HG03439 (cell line): ENCODE measurements at regions not wholly inside any gene's neighbourhood (a gene's known extent, or its start where the extent isn't known, plus 50 kb on each side); places are given as distances from the start of the nearest gene placed in this dataset.

ENCODE experiments used
- ATAC-seq: cut with Tn5 transposase; IDR thresholded peaks from one replicate; pipeline ENCODE4 v1.9.1; 2021; ENCODE audit warnings: mild to moderate bottlenecking, moderate library complexity; ENCODE audit not compliant: unreplicated experiment

DNA sequence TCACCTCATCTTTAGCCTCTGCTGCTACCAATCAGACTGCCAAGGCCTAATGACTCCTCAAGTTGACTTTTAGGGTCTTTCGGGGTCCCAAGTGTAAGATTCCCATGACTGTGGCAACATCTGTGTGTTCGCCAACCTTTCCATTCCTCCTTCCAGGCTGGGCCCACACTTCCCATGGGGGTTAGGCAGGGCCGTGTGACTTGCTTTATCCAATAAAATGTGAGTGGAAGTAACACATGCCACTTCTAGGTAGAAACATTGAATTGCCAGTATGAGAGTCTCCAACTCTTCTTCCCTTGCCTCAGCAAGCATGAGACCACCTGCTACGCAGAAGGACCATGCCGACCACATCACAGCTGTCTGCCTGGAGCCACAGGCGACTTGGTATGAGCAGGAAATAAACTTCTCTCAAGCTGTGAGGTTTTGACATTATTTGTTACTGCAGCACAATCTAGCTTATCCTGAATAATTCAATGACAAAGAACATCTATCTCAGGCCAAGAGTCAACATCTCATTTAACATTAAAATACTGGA is 190.4 kb upstream of the IER5L start:
- no peak for ATAC-seq

DNA sequence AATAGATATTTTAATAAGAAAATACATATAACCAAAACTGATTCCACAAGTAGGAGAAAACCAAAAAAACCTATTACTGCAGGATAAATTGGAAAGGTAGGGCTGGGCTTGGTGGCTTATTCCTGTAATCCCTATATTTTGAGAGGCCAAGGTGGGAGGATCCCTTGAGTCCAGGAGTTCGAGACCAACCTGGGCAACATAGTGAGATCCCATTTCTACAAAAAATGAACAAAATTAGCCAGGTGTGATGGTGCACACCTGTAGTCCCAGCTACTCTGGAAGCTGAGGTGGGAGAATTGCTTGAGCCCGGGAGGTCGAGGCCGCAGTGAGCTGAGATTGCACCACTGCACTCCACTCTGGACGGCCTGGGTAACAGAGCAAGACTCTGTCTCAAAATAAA is 189.2 kb upstream of the IER5L start:
- ATAC-seq: no peak

DNA sequence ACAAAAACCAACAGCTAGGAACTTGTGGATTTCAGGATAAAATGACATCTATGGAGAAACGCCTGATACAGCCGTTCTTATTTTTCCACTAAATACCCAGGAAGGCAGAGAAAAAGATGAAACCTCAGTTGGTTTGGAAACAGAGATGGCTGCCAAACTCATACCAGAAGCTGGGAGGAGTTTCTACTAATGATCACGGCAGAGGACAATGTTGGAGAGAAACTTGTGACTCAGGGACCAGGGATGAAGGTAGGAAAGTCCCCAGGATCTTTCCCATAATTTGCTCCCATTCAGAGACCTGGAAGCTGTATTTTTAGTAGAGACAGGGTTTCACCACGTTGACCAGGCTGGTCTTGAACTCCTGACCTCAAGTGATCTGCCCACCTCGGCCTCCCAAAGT is 187.1 kb upstream of the IER5L start:
- ATAC-seq: no peak

DNA sequence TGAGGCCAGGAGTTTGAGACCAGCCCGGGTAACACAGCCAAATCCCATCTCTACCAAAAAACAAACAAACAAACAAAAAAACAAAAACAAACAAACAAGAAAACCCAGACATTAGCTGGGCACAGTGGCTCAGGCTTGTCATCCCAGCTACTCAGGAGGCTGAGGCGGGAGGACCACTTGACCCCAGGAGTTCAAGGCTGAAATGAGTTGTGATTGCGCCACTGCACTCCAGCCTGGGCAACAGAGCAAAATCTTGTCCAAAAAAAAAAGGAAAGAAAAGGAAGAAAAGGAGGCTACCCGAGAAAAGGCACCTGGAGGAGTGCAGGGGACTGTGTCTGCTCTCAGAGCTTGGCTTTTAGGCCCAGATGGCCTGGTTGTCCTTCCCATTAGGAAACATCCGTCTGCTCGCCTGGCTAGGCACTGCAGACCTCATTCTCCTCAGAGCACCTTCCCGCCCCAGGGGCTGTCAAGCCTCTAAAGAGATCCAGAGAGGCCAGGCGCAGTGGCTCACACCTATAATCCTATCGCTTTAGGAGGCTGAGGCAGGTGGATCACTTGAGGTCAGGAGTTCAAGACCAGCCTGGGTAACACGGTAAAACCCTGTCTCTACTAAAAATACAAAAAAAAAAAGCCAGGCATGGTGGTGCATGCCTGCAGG is 185.3 kb upstream of the IER5L start:
- no peak for ATAC-seq

DNA sequence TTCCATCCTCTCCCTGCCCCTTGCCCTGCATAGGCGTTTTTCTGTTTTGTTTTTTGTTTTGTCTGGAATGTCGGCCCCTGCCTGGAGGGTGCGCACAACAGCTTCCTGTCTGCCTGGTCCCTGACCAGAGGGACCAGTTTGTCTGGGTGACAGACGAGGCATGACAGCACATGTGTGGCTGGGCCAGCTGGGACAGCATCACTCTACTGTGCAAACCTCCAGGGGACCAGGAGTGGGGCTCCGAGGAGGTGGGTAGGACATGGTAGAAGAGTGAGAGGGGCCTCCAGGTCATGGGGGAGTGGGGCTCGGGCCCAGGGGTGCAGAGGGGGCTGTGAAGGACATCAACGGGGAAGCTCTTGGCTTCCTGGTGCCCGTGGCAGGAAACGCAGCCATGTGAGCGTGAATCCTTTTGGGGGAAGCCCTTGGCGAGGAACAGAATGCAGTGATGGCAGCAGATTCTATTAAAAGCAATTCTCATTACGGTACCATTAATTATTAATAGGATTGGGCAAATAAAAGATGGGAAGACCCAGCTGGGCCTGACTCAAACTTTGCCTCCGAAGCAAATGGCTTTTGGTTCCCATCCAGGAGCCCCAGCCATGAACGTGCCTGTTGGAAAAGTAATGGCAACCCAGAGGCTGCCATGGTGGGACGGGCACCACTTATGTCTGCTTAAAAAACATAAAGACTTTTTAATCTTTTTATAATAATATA is 184.4 kb upstream of the IER5L start:
- ATAC-seq: no peak

DNA sequence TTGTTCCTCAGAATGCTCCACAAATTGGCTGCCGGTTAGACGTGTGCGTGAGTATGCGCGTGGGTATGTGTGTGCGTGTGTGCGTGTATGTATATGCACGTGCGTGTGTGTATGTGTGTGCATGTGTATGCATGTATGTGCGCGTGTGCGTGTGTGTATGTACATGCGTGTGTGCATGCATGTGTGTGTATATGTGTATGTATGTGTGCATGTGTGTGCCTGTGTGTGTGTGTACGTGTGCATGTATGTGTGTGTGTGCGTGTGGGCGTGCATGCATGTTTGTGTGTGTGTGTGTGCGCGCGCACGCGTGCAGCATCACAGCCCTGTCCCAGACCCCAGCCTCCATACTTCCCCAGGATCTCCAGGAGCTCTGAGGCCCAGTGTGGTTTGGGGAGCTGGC is 183.1 kb upstream of the IER5L start:
- ATAC-seq: no peak

DNA sequence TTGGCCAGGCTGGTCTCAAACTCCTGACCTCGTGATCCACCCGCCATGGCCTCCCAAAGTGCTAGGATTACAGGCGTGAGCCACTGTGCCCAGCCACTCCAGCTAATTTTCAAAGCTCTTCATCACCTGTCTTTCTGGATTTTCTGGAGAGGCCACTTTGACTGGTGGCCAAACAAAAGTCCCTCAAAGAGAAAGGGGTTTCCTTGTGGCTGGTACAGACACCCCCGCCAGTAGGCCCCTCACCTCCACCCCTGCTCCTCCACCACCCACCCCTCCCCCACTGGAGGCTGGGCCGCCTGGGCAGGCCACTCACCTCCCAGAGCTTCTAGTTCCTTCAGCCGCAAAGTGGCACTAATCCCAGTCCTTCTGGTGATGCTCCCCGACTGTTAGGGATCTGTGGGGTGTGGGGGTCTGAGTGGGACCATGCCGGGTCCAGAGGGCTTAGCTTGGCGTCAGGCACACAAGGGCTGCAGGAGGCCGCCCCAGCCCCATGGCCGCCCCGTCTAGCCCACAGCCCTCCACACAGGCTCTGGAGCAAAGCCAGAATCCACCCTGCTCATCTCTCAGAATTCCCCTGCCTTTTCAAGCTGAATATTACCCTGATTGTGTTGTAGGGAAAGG is 182.0 kb upstream of the IER5L start:
- ATAC-seq: no peak

DNA sequence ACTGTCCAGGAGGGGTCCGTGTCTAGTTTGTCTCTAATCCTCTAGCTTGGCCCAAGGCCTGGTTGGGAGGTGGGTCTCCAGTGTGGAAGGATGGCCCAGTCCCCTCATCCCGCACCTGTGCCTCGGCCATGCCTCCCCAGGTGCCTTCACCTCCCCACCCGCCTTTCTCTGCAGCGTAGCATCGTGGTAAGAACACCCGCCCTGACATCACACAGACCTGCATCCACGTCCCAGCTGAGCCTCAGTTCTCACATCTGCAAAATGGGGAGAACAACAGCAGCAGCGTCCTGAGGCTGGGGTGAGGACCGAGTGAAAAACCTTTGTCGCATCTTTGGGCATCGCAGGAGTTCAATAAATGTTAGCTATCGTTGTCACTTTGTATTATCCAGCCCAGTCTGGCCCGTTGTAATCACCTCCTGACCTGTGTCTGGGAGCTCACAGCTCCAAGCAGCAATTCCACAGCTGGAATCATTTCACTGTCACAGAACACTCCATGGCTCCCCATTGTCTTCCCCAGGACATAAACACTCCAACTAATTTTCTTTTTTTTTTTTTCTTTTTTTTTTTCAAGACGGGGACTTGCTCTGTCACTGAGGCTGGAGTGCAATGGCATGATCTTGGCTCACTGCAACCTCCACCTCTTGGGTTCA is 181.2 kb upstream of the IER5L start:
- no peak for ATAC-seq

DNA sequence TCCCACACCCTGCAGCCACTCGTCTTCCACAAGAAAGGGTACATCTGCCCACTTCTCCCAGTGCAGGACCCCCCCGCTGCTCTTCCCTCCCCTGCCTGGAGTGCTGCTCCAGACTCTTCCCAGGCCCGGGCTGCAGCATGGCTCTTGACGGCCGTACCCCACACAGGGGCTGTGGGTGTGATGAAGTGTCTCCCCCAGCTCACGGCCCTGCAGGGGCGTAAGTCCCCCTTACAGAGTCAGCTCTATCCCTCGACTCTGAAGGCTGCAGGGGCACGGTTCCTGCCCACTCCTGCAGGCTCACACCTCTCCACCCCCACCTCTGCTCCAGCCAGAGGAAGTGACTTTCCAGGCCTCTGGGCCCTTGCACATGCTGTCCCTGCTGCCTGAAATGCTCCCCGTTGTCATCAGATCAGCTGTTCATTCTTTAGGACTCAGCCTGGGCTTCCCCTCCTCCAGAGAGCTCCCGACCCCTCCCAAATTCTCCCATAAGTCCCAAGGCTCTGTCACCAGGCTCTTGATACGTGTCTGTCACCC is 180.6 kb upstream of the IER5L start:
- ATAC-seq: no peak

DNA sequence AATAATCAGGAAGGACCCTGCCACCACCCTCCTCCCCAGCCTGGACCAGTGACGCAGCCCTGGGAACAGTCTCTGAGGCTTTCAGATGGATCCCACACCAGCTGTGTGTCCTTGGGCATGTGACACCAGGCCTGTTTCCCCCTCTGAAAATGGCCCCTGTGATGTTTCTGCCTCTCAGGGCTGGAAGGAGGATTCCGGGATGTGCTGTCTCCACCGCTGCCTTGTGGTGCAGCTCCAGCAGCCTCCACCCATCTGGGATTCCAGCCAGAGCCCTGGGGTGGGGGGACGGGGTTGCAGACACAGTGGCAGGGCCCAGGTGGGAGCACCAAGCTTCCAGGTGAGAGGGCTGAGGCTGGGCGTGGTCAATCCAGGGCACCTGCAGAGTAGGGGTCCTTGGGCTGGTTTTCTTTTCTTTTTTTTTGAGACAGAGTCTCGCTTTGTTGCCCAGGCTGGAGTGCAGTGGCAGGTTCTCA is 179.7 kb upstream of the IER5L start:
- no peak for ATAC-seq

DNA sequence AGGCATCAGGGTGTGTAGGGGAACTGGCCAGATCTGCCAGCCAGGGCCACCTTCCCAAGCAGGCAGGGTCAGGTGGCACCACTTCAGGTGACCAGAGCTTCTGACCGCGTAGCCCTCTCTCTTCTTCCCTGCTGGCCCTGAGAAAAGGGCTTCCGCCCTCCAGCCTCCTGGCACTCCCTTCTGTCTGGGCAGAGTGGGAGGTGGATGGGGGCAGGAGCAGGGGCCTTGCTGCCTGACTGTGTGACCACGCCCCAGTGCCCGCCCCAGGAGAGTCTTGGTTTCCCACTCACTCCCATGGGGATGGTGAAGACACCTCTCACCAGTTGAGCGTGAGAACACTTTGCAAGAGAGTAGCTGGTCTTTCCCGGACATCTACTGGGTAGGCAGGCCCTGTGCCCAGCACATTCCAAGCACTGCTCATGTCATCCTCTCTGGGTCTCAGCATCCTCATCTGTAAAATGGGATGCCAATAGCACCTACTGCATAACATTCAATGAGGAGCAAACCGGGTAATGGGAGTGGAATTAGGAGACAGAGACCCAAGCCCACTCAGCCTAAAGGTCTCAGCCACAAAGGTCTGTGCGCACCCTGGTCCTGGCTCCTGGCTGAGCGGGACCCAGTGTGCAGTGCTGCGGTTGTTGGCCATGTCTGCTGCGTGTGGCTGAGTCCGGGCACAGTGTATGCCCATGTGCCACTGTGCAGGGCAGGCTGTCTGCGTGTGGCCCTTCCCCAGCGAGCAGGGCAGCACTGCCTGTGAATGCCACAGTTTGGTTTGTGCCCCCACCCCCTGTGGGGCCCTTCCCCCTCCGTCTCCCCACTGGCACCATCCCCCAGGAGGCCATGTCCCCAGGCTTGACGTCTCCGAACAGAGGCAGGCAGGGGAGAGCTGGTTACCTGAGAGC is 179.1 kb upstream of the IER5L start:
- no peak for ATAC-seq

DNA sequence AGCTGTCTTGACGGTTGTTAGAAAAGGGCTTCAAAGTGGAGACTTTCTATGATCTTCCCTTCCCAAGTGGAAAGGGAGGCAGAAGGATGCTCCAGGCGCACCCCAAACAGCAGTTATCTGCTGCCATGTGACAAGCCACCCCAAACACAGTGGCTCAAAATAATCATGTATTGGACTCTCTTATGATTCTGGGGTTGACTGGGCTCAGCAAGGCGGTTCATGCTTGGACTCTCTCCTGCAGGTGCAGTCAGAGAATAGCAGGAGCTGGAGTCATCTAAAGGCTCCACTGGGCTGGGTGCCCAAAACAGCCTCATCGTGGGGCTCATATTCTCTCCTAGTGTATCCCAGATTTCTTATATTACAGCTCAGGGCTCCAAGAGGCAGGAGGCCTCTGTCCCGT is 177.6 kb upstream of the IER5L start:
- ATAC-seq: no peak

DNA sequence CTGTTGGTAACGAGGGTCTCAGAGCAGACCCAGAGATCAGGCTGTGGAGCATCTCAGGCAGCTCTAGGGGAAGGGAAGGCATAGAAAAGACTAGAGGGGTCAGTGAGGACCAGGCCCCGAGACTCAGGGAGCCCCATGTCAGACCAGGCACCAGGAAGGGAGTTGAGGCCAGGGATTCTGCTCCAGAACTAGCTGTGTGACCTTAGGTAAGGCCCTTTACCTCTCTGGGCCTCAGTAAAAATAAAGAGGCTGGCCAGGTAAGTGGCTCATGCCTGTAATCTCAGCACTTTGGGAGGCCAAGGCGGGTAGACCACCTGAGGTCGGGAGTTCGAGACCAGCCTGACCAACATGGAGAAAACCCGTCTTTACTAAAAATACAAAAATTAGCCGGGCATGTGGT is 176.4 kb upstream of the IER5L start:
- ATAC-seq: no peak

DNA sequence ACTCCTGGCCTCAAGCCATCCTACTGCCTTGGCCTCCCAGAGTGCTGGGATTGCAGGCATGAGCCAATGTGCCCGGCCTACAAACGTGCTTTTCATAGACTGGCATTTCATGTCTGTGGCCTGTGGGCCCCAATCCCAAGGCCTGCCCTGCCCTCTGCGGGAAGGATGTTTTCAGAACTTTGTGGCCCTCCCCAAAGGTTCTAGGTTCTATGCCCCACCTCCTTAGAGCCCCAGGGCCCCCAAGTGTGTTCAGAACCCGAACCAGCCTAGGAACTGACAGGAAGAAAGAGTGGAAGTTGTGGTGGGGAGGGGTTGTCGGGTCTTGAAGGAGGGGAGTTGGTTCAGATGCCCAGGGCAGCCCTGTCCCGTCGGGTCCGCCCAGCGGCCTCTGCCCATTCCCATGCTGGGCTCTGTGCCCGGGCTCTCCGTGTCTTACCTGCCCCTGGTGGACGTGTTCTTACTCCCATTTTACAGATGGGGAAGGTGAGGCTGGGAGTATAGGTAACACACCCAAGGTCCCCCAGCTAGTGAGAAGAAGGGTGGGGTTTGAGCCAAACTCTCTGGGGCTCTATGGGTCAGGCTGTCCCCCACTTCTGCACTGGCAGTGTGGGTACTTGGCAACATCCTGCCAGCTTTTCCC is 175.8 kb upstream of the IER5L start:
- no peak for ATAC-seq

DNA sequence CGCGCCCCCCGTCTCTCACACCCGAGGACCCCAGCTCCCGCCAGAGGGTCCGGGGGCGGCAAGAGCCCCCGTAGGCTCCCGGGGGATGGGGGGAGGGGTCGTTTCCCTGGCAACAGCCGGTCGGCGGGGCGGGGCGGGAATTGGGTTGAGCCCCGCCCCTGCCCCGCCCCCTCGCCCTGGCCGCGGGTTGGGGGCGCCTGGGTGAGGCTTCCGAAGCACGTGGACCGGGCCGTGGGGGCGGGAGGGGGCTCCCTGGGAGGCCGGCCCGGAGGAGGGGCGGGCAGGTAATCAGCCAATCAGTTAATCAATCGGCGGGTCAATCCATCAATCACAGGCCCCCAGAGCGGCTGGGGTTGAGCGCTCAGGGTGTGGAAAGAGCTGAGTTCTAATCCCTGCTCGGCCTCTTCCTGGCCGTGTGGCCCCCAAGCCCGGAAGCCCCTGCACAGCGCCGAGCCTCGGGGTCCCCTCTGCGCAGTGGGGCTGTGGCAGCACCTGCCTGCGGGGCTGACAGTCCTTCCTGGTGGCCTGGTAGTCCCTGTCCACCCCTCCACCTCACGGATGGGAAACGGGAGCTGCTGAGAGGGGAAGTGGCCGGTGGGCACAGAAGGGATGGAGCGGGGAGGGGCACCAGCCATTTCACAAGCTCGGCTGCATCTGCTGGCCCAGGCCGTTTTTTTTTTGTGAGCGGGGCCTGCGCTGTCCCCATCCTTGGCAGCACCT is 174.2 kb upstream of the IER5L start:
- no peak for ATAC-seq

DNA sequence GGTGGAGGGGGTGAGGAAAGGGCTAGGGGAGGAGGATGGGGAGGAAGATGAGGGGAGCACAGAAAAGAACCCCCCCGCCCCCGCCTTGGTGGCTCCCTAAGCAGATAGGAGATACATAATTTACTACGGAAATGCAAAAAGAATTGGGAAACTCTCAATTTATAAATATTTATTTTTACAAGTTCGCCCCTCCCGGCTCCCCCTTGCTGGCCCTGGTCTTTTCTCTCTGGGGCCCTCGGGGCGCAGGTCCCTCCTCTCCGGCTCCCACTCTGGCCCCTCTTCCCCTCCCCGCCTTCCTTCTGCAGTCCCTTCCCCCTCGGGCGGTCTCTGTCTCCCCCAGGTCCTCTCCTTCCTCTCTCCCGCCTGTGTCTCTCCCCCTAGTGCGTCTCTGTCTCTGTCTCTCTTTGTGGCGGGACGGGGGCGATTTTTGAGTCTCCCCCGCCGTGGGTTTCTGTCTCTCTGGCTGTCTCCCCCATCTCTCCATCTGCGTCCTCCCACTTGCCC is 173.6 kb upstream of the IER5L start:
- ATAC-seq: no peak

DNA sequence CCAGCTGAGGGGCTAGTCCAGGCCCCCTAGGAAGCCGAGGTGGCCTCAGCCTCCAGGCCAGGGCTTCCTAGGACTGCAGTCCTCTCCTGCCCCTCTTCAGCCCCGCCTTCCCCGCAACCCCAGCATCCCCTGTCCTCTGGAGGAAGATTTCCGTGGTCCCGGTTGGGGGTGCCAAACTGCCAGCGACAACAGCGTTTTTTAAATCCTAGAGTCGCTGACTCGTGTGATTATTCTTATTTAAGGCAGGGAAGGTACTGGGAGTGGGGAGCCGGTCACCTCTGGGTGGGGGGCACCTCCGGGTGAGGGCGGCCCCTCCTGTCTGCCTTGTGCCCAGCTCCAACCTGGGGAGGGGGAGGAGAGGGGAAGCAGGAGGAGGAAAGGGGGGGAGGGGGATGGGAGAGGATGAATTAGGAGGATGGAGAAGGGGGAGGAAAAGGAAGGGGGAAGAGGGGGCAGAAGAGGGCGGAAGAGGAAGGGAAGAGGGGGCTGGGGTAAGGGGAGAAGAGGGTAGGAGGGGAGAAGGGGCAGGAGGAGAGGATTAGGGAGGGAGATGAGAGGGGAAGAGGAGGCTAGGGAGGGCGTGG is 173.1 kb upstream of the IER5L start:
- no peak for ATAC-seq

DNA sequence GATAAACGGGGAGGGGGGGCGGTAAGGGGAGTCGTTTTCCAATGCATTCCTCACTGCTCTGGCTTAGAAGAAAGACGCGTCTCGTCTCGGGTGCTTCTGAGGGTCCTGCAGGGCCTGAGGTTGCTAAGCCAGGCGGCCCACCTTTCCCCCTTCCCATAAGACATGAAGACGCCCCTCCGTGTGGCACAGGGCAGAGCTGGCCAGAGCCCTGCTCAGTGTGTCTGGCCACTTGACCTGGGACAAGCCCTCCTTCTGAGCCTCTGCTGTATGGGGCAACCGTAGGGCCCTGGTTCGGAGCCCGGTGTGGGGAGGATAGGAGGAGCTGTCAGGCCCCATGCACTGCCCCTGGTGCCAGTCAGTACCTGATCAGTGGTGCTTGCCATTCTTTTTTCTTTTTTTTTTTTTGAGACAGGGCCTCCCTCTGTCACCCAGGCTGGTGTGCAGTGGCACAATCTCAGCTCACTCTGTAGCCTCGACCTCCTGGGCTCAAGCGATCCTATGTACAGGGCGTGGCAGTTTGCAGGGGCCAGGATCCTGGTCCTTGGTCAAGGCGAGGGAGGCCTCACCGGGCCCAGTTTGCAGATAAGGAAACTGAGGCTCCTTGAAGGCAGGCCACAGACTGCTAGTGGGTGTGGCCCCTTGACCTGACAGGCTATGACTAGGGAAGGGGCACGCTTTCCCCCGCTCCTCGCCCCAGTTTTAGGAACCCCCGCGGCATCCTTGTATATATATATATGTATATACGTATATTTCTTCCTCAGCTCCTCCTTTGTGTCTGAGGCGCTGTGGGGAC is 172.3 kb upstream of the IER5L start:
- ATAC-seq: no peak
